Adrenal gland (tissue), 9 donors: ENCODE measurements at regions not wholly inside any gene's neighbourhood (a gene's known extent, or its start where the extent isn't known, plus 50 kb on each side); places are given as distances from the start of the nearest gene placed in this dataset.

ENCODE experiments used
- DNase-seq, 7 donors: peaks; one replicate each; pipeline ENCODE4 v3.0.0-alpha.2; 2019 to 2020
- H3K27ac ChIP-seq, 5 donors: fragments of 200-600 bp; sonication (generic) in 4 of 5; 1 replicate in 3 of 5; 2 replicates in 2 of 5; pipeline versions ENCODE4 v1.5.1 to v1.8.0; 2016 to 2020; ENCODE audit warnings: mild to moderate bottlenecking in 1 of 5
- H3K27me3 ChIP-seq: fragments of 200-600 bp; 2 replicates; pipeline ENCODE4 v1.8.0; 2021
- H3K36me3 ChIP-seq, 2 donors: fragments of 200-600 bp; replicated peaks in 1 of 2; 1 replicate in 1 of 2; 2 replicates in 1 of 2; pipeline versions ENCODE4 v1.5.1 to v1.8.0; 2018 to 2022
- H3K4me1 ChIP-seq, 2 donors: fragments of 200-600 bp; replicated peaks in 1 of 2; 1 replicate in 1 of 2; 2 replicates in 1 of 2; pipeline versions ENCODE4 v1.5.1 to v1.8.0; 2018 to 2021
- H3K4me3 ChIP-seq, 4 donors: fragments of 200-600 bp; sonication (generic) in 3 of 4; one replicate each; pipeline ENCODE4 v1.5.1; 2016 to 2018
- H3K9me3 ChIP-seq, 3 donors: fragments of 200-600 bp; sonication (generic) in 1 of 3; replicated peaks in 1 of 3; 1 replicate in 2 of 3; 2 replicates in 1 of 3; pipeline versions ENCODE4 v1.5.1 to v1.8.0; 2016 to 2021
- POLR2A ChIP-seq, 2 donors: fragments of 450-650 bp; IDR thresholded peaks; one replicate each; pipeline ENCODE4 v1.6.1; 2017; ENCODE audit warnings: antibody characterized with exemption in 2 of 2, mild to moderate bottlenecking in 2 of 2, moderate library complexity in 1 of 2
- WGBS, 4 donors: extraction: QIAGEN DNeasy Blood & Tissue Kit in 2 of 4; methylation state at CpG; one replicate each; pipeline versions ENCODE4 v1.1.5 to v1.1.7; 2013 to 2017; 5-methylcytosine and 5-hydroxymethylcytosine counted together
- intact Hi-C, 2 donors: fragments of 100-400 bp; cut with DNase I; formaldehyde crosslinking; loops; one replicate each; pipeline versions ENCODE4 v1.14.1 to v1.15.0; 2022 to 2023
- TF ChIP-seq, protein P1 (sequence below), 6 experiments: fragments of 450-650 bp in 4 of 6; fragments of 200-600 bp in 2 of 6; sonication (generic) in 1 of 6; IDR thresholded peaks; 1 replicate in 5 of 6; 2 replicates in 1 of 6; pipeline versions ENCODE4 v1.5.1 to v1.8.0; 2016 to 2021; ENCODE audit warnings: antibody characterized with exemption in 6 of 6, mild to moderate bottlenecking in 2 of 6, moderate library complexity in 1 of 6
- donor health status: healthy with polysubstance abuse.
- donor health status: Bipolar disorder and iron deficiency.
- donor health status: DM: yes; HTN: yes; CAD: no.
- donor health status: DM: no; HTN: no; CAD: no.
- donor health status: DM: no; HTN: no; CAD: no.

DNA sequence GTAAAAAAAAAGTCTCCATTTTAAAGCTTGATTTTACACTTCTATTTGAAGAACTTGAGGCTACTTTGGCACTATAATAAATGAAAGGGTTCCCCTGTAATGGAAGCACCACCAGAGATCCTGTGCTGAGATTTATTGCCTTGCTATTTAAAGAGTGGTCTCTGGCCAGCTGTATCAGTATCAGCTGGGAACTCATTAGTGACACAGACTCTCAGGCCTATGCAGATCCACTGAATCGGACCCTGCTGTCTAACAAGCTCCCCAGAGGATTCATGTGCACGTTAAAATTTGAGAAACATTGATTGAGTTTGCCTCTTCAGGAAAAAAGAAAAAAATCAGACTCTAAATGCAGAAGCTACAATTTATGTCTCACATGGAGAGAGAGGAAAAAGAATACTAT lies 299.9 kb upstream of the BMP2 start:
- Histone ChIP-seq H3K27me3 (no peaks in the 10 kb centered on the region), H3K27ac (no peak overlapping the region), H3K4me1 (no peaks in the 10 kb centered on the region), H3K9me3 (no peaks in the 10 kb centered on the region), H3K36me3 (no peaks in the 10 kb centered on the region), H3K4me3 (no peak overlapping the region)
- TF ChIP-seq, protein P1, sequence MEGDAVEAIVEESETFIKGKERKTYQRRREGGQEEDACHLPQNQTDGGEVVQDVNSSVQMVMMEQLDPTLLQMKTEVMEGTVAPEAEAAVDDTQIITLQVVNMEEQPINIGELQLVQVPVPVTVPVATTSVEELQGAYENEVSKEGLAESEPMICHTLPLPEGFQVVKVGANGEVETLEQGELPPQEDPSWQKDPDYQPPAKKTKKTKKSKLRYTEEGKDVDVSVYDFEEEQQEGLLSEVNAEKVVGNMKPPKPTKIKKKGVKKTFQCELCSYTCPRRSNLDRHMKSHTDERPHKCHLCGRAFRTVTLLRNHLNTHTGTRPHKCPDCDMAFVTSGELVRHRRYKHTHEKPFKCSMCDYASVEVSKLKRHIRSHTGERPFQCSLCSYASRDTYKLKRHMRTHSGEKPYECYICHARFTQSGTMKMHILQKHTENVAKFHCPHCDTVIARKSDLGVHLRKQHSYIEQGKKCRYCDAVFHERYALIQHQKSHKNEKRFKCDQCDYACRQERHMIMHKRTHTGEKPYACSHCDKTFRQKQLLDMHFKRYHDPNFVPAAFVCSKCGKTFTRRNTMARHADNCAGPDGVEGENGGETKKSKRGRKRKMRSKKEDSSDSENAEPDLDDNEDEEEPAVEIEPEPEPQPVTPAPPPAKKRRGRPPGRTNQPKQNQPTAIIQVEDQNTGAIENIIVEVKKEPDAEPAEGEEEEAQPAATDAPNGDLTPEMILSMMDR (IDR thresholded peaks at IDR 0.05), result no peak
- TF ChIP-seq POLR2A (IDR thresholded peaks at IDR 0.05), result no peak
- intact Hi-C loops, result no loop called here
- no peak for DNase-seq
- 36 to 49% (median 47%) methylated on average over 2 of the region's 2 CpGs for WGBS, 4 donors

DNA sequence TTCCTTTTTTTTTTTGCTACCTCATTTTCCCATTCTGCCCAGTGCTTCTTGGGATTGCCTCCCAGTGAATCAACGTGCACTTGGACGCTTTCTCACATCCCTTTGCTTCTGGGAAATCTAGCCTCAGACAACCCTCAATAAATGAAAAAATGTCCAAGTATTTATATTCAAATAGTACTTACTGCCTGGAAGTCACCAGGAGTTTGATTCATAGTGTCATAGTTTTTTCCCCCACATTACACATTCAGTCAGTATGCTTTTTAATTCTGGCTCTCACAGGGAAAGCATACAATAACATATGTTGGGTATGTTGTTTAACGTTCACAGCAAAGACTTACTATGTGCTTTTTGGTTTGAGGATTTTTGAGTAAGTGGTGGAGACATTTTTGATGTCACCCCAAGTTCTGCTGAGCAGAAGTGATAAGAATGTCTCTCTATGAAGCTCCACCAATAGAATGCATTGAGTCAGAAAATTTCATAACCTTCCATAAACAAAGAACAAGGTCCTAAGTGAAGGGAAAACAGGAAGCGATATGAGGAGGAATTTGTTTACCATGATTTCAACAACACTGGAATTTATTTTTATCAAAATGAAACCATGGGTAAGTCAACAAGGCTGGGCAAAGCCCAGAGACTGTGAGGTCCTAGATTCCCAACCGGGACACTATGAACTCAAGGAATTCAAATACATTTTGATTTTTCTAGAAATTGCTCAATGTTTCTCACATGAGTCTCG lies 301.2 kb upstream of the BMP2 start:
- Histone ChIP-seq H3K4me3 (no peak overlapping the region), H3K4me1 (no peaks in the 10 kb centered on the region), H3K36me3 (no peaks in the 10 kb centered on the region), H3K27me3 (no peaks in the 10 kb centered on the region), H3K27ac (no peak overlapping the region), H3K9me3 (no peaks in the 10 kb centered on the region)
- 68 to 75% (median 71%) methylated on average over 6 of the region's 6 CpGs for WGBS, 4 donors
- intact Hi-C loops, result no loop called here
- no peak for DNase-seq
- TF ChIP-seq POLR2A (IDR thresholded peaks at IDR 0.05), result no peak
- TF ChIP-seq, protein P1 (IDR thresholded peaks at IDR 0.05), result no peak

DNA sequence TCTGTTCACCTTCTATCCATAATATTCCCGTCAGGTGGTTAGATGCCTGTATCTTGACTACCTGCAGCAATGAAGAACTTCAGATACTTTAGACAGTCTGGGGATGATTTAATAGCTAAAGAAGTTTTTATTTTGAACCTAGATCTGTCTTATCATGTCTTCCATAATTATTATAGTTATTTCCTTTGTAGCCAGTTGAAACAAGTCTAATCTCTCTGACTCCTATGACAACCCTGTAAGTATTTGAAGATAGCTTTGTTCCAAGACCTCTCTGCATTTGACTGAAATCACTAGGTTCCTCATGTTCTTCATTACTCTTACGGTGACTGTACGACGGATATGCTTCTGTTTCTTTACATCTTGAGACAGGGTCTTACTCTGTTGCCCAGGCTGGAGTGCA lies 316.6 kb upstream of the BMP2 start:
- TF ChIP-seq, protein P1 (IDR thresholded peaks at IDR 0.05), result no peak
- TF ChIP-seq POLR2A (IDR thresholded peaks at IDR 0.05), result no peak
- Histone ChIP-seq H3K27ac (no peak overlapping the region), H3K36me3 (no peaks in the 10 kb centered on the region), H3K9me3 (peaks cover 0 to under 1% (median 0%) of the 10 kb centered on the region in 3 donors), H3K4me1 (no peaks in the 10 kb centered on the region), H3K4me3 (no peak overlapping the region), H3K27me3 (no peaks in the 10 kb centered on the region)
- intact Hi-C loops, result no loop called here
- DNase-seq, result no peak
- WGBS, 4 donors, result 69 to 89% (median 80%) methylated on average over 4 of the region's 4 CpGs

GRCh38 chr20:6440443-6440799 lies 317.6 kb upstream of the FERMT1 start:
- no peaks in the 10 kb centered on the region for H3K27me3 ChIP-seq
- no peak overlapping the region for H3K4me3 ChIP-seq
- H3K9me3 ChIP-seq, result no peaks in the 10 kb centered on the region
- H3K4me1 ChIP-seq, result no peaks in the 10 kb centered on the region
- intact Hi-C loops, result no loop called here
- no peak overlapping the region for H3K27ac ChIP-seq
- H3K36me3 ChIP-seq, result no peaks in the 10 kb centered on the region
- 71 to 80% (median 75%) methylated on average over 5 of the region's 5 CpGs for WGBS, 4 donors
- DNase-seq, result no peak
- TF ChIP-seq POLR2A (IDR thresholded peaks at IDR 0.05), result no peak
- TF ChIP-seq, protein P1 (IDR thresholded peaks at IDR 0.05), result no peak
